ENCODE measurements at regions not wholly inside any gene's neighbourhood (a gene's known extent, or its start where the extent isn't known, plus 50 kb on each side); places are given as distances from the start of the nearest gene placed in this dataset.

DNA sequence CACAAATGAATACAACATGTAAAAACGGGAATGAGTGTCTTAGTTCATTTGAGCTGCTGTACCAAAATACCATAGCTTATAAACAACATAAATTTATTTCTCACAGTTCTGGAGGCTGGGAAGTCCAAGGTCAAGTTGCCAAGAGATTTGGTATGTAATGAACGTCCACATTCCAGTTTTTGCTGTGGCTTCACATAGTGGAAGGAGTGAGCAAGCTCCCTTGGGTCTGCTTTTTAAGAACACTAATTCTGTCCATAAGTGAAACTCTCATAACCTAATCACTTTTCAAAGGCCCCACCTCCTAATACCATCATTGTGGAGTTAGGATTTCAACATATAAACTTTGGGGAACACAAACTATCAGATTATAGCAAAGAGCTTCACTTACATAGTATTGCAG is 1189.6 kb downstream of the PCDH9 start:
- TF ChIP-seq POLR2A (IDR thresholded peaks at IDR 0.05) (no peak), CTCF (IDR thresholded peaks at IDR 0.05) (no peak)
- H3K9me3 ChIP-seq, result no peaks in the 10 kb centered on the region
- no peak for DNase-seq
- no peaks in the 10 kb centered on the region for H3K36me3 ChIP-seq
- no peak overlapping the region for H3K27ac ChIP-seq
- H3K4me1 ChIP-seq, result no peaks in the 10 kb centered on the region
- intact Hi-C loops (cut with DNase I), result no loop called here
- no peak overlapping the region for H3K4me3 ChIP-seq (replicated peaks in 1 of 3)
- H3K27me3 ChIP-seq, result no peaks in the 10 kb centered on the region
- 77 to 78% methylated on average over 2 of the region's 2 CpGs for WGBS, 2 donors

DNA sequence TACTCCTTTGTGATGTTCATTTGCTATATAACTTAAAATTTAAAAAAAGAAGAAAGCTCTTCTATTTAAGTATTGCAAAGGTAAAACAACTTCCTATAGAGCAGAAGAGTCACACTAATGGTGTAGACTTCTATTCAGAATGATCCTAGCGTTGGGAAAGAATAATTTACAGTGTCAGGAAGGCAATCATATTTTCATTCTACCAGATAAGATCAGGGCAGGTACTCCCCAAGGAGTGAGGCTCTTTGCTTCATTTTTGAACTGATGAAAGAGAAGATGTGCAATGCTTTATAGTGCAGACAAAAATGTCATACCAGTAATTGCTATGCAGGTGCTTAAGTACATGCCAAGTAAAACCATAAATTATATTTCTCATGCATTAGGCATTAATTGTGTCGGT is 1193.0 kb downstream of the PCDH9 start:
- intact Hi-C loops (cut with DNase I), result no loop called here
- no peak overlapping the region for H3K4me3 ChIP-seq (replicated peaks in 1 of 3)
- DNase-seq, result no peak
- no peaks in the 10 kb centered on the region for H3K4me1 ChIP-seq
- H3K9me3 ChIP-seq, result no peaks in the 10 kb centered on the region
- TF ChIP-seq POLR2A (IDR thresholded peaks at IDR 0.05), result no peak
- no peak for TF ChIP-seq CTCF (IDR thresholded peaks at IDR 0.05)
- H3K36me3 ChIP-seq, result no peaks in the 10 kb centered on the region
- 79 to 91% methylated on average over 2 of the region's 2 CpGs for WGBS, 2 donors
- H3K27ac ChIP-seq, result no peak overlapping the region
- H3K27me3 ChIP-seq, result no peaks in the 10 kb centered on the region

DNA sequence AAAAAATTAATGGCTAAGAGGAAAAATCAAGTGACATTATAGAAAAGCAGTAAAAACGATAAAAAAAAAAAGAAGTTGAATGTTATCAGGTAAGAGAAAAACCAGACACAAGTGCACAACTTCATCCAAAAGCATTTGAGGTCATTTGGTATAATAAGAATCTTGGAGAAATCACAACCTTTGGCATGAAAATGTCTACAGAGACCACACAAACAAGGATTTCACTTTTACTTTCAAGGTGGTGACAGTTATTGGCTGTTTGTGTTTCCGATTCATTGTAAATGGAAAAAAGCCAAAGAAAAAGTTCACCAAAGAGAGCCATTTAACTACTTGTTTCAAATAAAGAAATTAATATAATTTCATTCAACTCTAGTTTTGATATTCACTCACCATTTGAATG is 1193.5 kb downstream of the PCDH9 start:
- H3K36me3 ChIP-seq, result no peaks in the 10 kb centered on the region
- H3K27me3 ChIP-seq, result no peaks in the 10 kb centered on the region
- no peak for DNase-seq
- no peaks in the 10 kb centered on the region for H3K9me3 ChIP-seq
- WGBS, 2 donors, result 69 to 75% methylated on average over 2 of the region's 2 CpGs
- H3K4me3 ChIP-seq (replicated peaks in 1 of 3), result no peak overlapping the region
- no peaks in the 10 kb centered on the region for H3K4me1 ChIP-seq
- intact Hi-C loops (cut with DNase I), result no loop called here
- H3K27ac ChIP-seq, result no peak overlapping the region
- TF ChIP-seq POLR2A (IDR thresholded peaks at IDR 0.05) (no peak), CTCF (IDR thresholded peaks at IDR 0.05) (no peak)

DNA sequence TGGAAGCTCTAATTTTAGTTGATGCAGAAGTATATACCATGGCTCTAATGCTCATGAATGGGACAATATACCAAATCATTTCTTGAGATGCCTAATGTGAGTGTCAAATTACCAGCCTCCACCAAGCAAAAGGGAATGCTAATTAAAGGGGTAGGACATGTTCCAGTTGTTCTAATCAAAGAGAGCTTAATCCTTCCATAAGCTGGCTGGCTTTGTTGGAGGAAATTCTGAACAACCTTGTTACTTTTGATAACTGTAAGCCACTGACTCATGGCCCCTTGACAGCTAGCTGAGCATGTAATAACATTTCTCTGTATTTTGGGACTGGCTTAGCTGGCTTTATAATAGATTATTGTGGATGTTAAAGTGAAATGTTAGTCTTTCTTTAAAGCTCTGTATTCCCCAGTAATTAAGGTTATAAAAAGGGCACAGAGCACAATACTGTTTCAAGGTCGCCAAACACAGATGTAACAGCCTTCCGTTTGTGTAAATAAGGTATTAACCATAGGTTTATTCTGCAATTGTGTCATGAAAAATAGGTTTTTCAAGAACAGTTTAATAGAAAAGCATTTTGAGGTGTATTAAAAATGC is 1194.0 kb downstream of the PCDH9 start:
- no peak for DNase-seq
- TF ChIP-seq POLR2A (IDR thresholded peaks at IDR 0.05) (no peak), CTCF (IDR thresholded peaks at IDR 0.05) (no peak)
- Histone ChIP-seq H3K27me3 (no peaks in the 10 kb centered on the region), H3K4me1 (no peaks in the 10 kb centered on the region), H3K9me3 (no peaks in the 10 kb centered on the region), H3K36me3 (no peaks in the 10 kb centered on the region), H3K4me3 (replicated peaks in 1 of 3) (no peak overlapping the region), H3K27ac (no peak overlapping the region)
- WGBS, 2 donors, result 75 to 77% methylated on average over 2 of the region's 2 CpGs
- intact Hi-C loops (cut with DNase I), result no loop called here

GRCh38 chr13:66033924-66034323 is 1196.2 kb downstream of the PCDH9 start:
- no peaks in the 10 kb centered on the region for H3K27me3 ChIP-seq
- intact Hi-C loops (cut with DNase I), result no loop called here
- no peaks in the 10 kb centered on the region for H3K36me3 ChIP-seq
- no peaks in the 10 kb centered on the region for H3K4me1 ChIP-seq
- no peak overlapping the region for H3K27ac ChIP-seq
- no peak overlapping the region for H3K4me3 ChIP-seq (replicated peaks in 1 of 3)
- TF ChIP-seq CTCF (IDR thresholded peaks at IDR 0.05) (no peak), POLR2A (IDR thresholded peaks at IDR 0.05) (no peak)
- no peak for DNase-seq
- H3K9me3 ChIP-seq, result no peaks in the 10 kb centered on the region
- WGBS, 2 donors, result 71 to 72% methylated on average over 1 of the region's 1 CpG
